Heart right ventricle (tissue), 16 donors: ENCODE measurements at regions not wholly inside any gene's neighbourhood (a gene's known extent, or its start where the extent isn't known, plus 50 kb on each side); places are given as distances from the start of the nearest gene placed in this dataset.
A peak's percentile ranks its signal among the peaks of the same experiment; 100 is the strongest.

ENCODE experiments used
- ATAC-seq, 8 donors: fragments of 200-7000 bp; cut with Tn5 transposase; one replicate each; pipeline ENCODE4 v1.9.1; 2020; ENCODE audit warnings: mild to moderate bottlenecking in 8 of 8, moderate library complexity in 8 of 8, moderate number of reproducible peaks in 1 of 8
- DNase-seq, 2 donors: peaks; one replicate each; pipeline ENCODE4 v3.0.0-alpha.2; 2020
- H3K27ac ChIP-seq, 10 donors: fragments of 200-600 bp; sonication (generic) in 2 of 10; one replicate each; pipeline versions ENCODE4 v1.5.0 to v1.8.0; 2020 to 2022; ENCODE audit warnings: mild to moderate bottlenecking in 3 of 10
- H3K27me3 ChIP-seq, 7 donors: fragments of 200-600 bp; one replicate each; pipeline ENCODE4 v1.8.0; 2021 to 2022; ENCODE audit warnings: mild to moderate bottlenecking in 2 of 7
- H3K36me3 ChIP-seq, 9 donors: fragments of 200-600 bp; sonication (generic) in 1 of 9; one replicate each; pipeline versions ENCODE4 v1.5.0 to v1.8.0; 2020 to 2022; ENCODE audit warnings: mild to moderate bottlenecking in 2 of 9
- H3K4me1 ChIP-seq, 9 donors: fragments of 200-600 bp; sonication (generic) in 1 of 9; one replicate each; pipeline versions ENCODE4 v1.5.0 to v1.8.0; 2020 to 2022; ENCODE audit warnings: mild to moderate bottlenecking in 4 of 9
- H3K4me3 ChIP-seq, 10 donors: fragments of 200-600 bp; sonication (generic) in 2 of 10; one replicate each; pipeline versions ENCODE4 v1.5.0 to v1.8.0; 2020 to 2022; ENCODE audit warnings: mild to moderate bottlenecking in 7 of 10, moderate library complexity in 2 of 10
- H3K9me3 ChIP-seq, 11 donors: fragments of 200-600 bp in 10 of 11; sonication (generic) in 2 of 11; one replicate each; pipeline versions ENCODE4 v1.5.0 to v1.8.0; 2013 to 2022; ENCODE audit warnings: mild to moderate bottlenecking in 2 of 11, control low read depth in 1 of 11, moderate library complexity in 1 of 11
- CTCF ChIP-seq, 9 donors: fragments of 200-600 bp; sonication (generic) in 2 of 9; IDR thresholded peaks; one replicate each; pipeline versions ENCODE4 v1.5.0 to v1.8.0; 2021 to 2022; ENCODE audit warnings: antibody characterized with exemption in 9 of 9, mild to moderate bottlenecking in 5 of 9, moderate library complexity in 1 of 9
- WGBS, 2 donors: extraction: QIAGEN DNeasy Blood & Tissue Kit; methylation state at CpG; one replicate each; pipeline ENCODE4 v1.1.7; 2013; ENCODE audit warnings: inconsistent platforms in 1 of 2; 5-methylcytosine and 5-hydroxymethylcytosine counted together
- intact Hi-C, 10 donors: fragments of 100-400 bp; cut with DNase I; formaldehyde crosslinking; loops; one replicate each; pipeline versions ENCODE4 v1.11.1 to v1.14.2; 2022
- donor health status: Arrhythmogenic right ventricular cardiomyopathy.
- donor health status: ischemic (EF 13 %, LVEDD 7.1; RV severe dilation, severe dysfunction).
- donor health status: healthy with polysubstance abuse.
- donor health status: DM: no; HTN: yes; CAD: no.
- donor health status: DM: no; HTN: no; CAD: no.
- donor health status: ischemic (EF 25% LVEDD 6.9; RV normal size, moderate dysfunction).
- donor health status: ischemic (EF 25% LVEDD 5.7; RV mildly dilated, moderate dysfunction).
- donor health status: healthy.
- donor health status: DM: yes; HTN: yes; CAD: no.
- donor health status: Ischemic cardiomyopathy.
- donor health status: ischemic (EF 35%, LVEDD 5.7; RV mildly dilated, moderate dysfunction).
- donor health status: nonischemic (EF 11% LVEDD 7.7; RV severe dilation, severe dysfunction).
- donor health status: DM: yes; HTN: yes; CAD: no.
- donor health status: PGD.
- donor health status: ischemic (EF 29% LVEDD 5.4; RV normal size, mild dysfunction).
- donor health status: nonischemic (EF 23%, LVEDD 6.1; RV moderate dilation, normal function).

DNA sequence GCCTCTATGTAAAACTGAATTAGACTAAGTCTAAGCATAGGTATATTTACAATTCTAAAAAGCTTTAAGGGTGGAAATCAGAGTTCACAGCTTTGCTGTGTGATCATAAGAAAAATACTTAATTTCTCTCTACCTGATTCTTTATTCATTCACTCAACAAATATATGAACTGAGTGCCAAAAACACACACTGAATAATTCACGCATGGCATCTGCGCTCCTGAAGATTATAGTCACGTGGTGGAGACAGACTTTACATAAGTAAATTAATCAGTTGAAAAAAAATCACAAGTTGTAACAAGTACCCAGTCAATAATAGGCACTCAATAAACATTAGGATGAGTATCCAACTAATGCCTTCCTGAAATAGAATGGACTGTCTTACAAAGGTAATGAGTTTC is 351.6 kb downstream of the METTL4 start:
- no peak for TF ChIP-seq CTCF (IDR thresholded peaks at IDR 0.05)
- Histone ChIP-seq H3K4me3 (no peak overlapping the region), H3K9me3 (no peaks in the 10 kb centered on the region), H3K36me3 (no peaks in the 10 kb centered on the region), H3K4me1 (no peaks in the 10 kb centered on the region), H3K27ac (no peak overlapping the region), H3K27me3 (peaks cover 0 to 4% (median 0%) of the 10 kb centered on the region in 7 donors)
- 82 to 86% methylated on average over 3 of the region's 3 CpGs for WGBS, 2 donors
- intact Hi-C loops, result loop anchor here in 9 of 10 donors (5.0 to 10.0 kb wide), 9 partner anchors 55 to 1355 kb away; no protein-coding TSS in a partner anchor
- no peak for ATAC-seq
- no peak for DNase-seq

DNA sequence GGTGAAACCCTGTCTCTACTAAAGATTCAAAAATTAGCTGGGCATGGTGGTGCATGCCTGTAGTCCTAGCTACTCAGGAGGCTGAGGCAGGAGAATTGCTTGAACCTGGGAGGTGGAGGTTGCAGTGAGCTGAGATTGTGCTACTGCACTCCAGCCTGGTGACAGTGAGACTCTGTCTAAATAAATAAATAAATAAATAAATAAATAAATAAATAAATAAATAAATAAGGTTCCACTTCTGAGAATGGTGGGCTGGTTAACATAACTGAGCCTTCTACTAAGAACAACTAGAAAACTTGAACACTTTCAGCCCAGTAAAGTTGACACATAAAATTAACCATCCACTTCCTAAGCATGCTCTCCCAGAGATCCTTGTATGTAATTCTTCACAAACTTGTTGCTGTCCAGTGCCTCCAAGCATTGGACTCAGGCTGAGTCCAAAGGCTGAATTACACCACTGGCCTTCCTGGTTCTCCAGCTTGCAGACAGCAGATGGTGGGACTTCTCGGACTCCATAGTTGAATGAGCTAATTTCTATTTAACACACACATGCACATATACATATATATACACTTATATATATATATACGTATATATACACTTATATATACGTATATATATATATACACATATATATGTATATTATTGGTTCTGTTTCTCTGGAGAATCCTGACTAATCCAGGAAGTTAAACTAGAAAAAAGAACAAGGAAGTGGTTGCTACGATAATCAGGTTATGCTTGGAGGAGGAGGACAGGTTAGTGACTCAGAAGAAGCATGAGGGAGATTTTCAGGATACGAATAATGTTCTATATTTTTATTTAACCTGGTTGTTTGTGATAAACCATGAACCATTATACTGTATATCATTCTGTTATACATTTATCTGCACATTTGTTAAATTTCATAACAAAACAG is 348.8 kb downstream of the METTL4 start:
- Histone ChIP-seq H3K4me1 (no peaks in the 10 kb centered on the region), H3K36me3 (no peaks in the 10 kb centered on the region), H3K4me3 (no peak overlapping the region), H3K27me3 (peaks cover 0 to 7% (median 0%) of the 10 kb centered on the region in 7 donors), H3K9me3 (no peaks in the 10 kb centered on the region), H3K27ac (no peak overlapping the region)
- TF ChIP-seq CTCF (IDR thresholded peaks at IDR 0.05), result no peak
- DNase-seq (no peak), ATAC-seq (no peak)
- 74 to 75% methylated on average over 5 of the region's 5 CpGs for WGBS, 2 donors
- intact Hi-C loops, result loop anchor here in 9 of 10 donors (5.0 to 10.0 kb wide), 8 partner anchors 108 to 1358 kb away; no protein-coding TSS in a partner anchor

DNA sequence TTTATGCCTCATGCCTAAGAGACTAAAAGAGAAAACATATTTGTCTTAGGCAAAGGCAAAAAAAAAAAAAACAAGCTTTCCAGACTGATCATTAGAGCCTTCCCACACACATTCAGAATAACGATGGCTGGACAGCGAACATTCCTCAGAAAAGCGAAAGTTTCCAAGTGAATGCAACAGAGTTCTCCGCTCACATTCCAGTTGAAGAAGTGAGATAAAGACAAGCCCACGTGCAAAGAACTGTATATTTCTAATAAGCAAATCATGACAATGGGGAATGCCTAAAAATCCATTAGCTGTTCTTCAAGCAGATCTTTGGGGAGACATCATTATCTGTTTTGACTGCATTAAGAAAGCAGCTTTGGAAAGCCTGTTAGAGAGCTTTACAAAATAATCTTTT is 347.9 kb downstream of the METTL4 start:
- DNase-seq (no peak), ATAC-seq (no peak)
- intact Hi-C loops, result loop anchor here in 9 of 10 donors (5.0 to 10.0 kb wide), 8 partner anchors 109 to 1359 kb away; no protein-coding TSS in a partner anchor
- no peak for TF ChIP-seq CTCF (IDR thresholded peaks at IDR 0.05)
- Histone ChIP-seq H3K27ac (no peak overlapping the region), H3K4me1 (no peaks in the 10 kb centered on the region), H3K36me3 (no peaks in the 10 kb centered on the region), H3K27me3 (peaks cover 0 to 7% (median 0%) of the 10 kb centered on the region in 7 donors), H3K9me3 (no peaks in the 10 kb centered on the region), H3K4me3 (peak overlapping the region in 6 of 10 donors; percentile 6 to 40 (median 29))
- WGBS, 2 donors, result 34 to 37% methylated on average over 5 of the region's 5 CpGs

DNA sequence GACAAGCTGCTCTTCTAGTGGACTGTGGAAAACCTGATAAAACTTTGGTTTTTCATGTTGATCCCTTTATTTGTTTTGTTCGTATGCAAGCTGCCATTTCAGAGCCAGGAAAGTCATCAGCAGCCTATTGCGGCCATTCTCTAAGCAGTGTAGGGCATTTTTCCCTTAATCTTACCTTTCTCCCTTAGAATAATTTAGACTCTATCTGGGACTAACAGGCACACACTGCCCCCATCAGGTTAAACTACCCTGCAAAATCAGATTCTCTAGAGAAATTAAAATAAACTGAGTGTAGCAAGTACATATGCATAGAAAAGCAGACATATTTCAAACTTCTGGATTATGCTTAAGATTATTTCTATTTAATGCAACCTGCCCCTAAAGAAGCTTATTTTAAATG is 347.5 kb downstream of the METTL4 start:
- peak; percentile 23 to 70 (median 58) for TF ChIP-seq CTCF (IDR thresholded peaks at IDR 0.05)
- intact Hi-C loops, result loop anchor here in 9 of 10 donors (5.0 to 10.0 kb wide), 8 partner anchors 109 to 1359 kb away; no protein-coding TSS in a partner anchor
- peak in 1 of 2 donors; percentile 26 for DNase-seq
- Histone ChIP-seq H3K27ac (no peak overlapping the region), H3K4me1 (no peaks in the 10 kb centered on the region), H3K36me3 (no peaks in the 10 kb centered on the region), H3K4me3 (peak overlapping the region in 6 of 10 donors; percentile 6 to 40 (median 29)), H3K9me3 (no peaks in the 10 kb centered on the region), H3K27me3 (peaks cover 0 to 7% (median 0%) of the 10 kb centered on the region in 7 donors)
- WGBS, 2 donors, result 18 to 21% methylated on average over 2 of the region's 2 CpGs
- ATAC-seq, result peak in 1 of 8 donors; percentile 51
